Stromal cell of bone marrow (primary cell): ENCODE measurements at regions not wholly inside any gene's neighbourhood (a gene's known extent, or its start where the extent isn't known, plus 50 kb on each side); places are given as distances from the start of the nearest gene placed in this dataset.

Experiments used
- DNase-seq: peaks from one replicate; pipeline ENCODE4 v3.0.0-alpha.2; 2012; ENCODE audit warnings: low read depth

DNA sequence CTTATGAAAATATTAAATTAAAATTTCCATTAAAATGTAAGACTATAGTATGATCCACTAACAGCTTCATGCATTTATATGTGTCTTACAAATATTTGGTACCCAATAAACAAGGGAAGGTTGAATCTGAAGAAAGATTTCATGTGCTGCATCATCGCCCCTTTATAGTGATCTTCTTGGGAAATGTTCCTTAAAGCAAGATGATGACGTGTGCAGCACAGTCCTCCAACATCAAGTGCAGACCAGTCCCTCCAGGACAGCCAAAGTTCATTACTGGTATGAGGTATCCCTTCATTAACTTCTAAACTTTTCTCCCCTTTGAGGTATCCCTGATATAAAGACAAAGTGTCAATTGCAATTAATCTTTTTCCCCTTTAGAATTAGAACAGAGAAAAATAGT, 567.0 kb downstream of the METTL15 start:
- no peak for DNase-seq

DNA sequence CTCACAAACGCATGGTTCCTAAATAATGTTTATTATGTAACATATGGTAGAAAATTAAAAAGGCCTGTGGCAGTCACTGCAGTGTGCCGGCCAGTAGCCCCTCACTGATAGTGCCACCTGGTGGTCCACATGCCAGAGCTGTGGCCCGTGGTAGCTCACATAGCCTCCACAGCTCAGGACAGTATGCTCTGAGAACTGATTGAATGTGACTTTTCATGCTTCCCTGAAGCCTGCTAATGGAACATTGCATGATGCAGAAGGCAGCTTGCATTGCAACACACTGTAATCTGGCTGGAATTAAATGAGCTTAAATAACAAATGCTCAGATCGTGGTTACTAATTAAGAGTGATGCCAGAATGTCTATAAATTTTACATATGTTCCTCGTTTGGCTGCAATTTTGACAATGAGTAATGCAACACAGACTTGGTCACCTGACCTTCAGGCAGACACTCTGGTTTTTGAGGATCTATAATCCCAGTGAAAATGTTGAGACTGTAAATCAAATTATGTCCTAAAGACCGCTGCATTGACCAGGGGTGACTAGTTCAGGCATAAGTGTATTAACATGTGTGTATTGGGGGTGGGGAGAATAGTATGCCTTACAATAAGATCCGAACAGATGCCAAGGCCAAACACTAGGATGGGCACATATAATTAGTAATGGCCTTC, 566.4 kb downstream of the METTL15 start:
- no peak for DNase-seq

DNA sequence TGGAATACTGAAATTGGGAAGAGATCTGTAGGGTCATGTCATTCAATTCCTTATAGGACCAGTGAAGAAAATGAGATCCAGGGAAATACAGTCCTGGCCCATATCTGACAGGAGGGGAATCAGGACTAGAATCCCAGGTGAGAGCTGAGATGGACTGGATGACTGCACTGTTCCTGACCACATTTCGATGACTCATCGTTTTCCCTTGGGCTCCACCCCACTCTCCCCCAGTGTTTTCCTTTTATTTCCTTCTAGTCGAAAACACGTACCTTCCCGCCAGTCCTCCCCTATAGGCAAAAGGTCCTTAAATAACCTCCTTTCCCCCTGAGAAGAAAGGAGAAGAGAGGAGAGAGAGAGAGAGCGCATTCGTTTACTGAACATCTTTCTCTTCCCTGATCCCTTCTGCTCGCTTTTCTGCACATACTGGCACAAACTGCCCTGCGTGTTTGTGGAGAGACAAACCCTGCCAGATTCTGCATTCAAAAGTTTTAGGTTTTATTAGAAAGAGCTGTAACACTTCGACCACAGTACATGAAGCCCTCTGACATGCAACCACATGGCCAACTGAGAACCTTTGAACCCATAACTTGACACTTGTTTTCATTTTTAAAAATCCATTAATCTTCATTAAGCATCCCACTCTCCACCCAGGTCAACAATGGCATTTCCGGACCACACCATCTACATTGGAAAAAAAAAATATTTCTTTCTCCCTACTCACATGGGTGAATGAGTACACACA, 565.7 kb downstream of the METTL15 start:
- no peak for DNase-seq

DNA sequence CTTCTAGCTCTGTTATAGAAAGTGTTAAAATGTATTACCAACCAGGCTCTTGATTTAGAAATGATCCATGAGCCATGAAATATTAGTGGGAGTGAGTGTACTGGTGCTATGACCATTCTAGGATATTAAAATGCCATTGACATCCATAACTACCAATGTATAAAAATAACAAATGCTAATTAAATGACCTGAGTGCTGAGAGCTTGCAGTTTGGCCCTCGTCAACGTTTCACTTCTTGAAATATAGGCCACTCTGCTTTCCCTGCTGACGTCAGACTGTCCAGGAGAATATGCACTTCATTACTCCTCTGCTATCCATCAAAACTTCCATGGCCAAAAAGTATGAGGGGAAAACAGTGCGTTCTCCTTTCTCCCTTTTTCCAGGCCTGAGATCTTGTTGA, 563.1 kb downstream of the METTL15 start:
- no peak for DNase-seq

DNA sequence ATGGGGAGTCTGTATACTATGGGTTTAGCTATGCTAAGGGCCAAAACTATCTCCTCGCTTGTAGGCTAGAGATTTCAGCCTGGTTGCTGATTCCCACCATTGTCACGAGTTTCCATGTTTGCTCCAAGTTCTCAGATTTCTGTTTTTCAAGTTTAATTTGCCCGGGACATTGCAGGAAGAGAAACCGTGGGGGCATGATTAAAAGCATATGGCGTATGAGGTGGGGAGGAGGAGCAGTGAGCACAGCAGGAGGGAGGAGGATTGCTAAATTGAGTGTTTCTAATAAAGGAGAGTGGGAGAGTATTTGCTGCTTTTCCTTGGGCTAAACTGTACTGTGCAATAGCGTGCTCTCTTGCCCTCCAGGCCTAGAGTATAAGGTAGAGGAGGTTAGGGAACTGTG, 558.4 kb downstream of the METTL15 start:
- no peak for DNase-seq

DNA sequence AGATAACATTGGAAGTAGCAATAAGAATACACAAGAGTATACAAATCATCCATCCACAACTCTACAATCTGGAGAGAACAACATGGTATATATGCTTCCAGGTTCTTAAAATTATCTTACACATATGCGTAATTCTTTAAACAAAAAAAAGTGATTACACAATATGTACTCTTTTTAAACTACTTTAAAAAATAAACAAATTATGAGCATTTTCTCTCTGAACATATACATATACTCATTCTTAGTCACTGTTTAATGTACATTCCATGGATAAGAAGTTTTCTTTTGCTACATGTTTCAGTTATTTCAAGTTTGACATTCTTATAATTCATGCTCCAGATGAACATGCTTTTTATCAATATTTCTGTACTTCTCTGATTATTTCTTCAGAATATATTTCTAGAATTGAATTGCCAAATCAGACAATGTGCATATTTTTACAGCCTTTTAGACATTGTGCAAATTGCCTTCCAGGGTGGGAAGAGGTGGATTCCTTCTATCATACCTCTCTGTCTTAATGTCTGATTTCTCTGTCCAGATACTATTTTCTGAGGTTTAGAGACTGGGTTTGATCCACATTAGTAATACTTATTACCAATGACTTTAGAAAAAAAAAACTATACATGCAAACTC, 551.6 kb downstream of the METTL15 start:
- no peak for DNase-seq

DNA sequence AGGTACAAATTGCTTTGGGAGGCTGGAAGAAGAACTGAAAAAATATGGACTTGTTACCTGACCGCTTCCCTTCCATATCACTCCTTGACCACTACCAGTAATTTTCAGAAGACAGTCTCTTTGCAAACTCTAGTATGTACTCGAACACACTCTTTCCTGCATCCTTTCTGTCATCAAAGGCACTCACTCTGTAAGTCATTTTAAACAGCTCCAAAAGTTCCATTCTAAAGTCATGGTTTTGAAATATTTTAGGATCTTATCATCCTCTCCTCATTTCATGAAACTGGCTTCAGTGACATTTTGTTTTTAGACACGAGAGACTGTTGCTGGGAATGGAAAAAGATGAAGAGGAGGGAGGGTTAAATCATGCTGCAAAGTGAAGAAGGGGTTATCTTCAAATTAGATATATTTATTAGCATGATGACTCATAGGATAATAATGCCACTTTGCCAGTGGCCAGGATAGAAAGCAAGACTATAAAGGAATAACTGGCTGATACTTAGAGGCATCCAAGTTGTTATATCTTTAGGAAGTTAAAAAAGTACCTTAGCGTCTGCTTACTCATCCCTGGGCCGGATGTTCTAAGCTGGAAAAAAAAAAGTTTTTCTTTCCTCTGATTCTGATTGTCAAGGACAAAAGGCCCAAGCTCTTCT, 549.3 kb downstream of the METTL15 start:
- DNase-seq: no peak

DNA sequence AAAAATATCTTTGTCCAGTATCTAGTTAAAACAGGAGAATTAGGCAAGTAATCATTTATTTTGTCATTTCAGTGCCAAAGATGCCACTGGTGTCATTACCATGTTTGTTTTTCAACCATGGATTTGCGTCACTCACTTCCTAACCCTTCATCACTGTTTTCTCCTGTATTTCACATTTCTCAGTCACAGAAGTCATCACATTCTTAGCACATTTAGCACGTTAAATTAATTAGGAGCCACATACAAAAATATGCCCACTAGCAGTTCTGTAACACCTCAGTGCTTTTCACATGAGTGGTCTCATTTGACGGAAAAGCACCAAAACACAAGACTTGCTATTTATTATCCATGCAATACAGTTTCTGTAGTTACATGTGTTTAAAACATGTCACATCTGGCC, 546.0 kb downstream of the METTL15 start:
- DNase-seq: no peak

DNA sequence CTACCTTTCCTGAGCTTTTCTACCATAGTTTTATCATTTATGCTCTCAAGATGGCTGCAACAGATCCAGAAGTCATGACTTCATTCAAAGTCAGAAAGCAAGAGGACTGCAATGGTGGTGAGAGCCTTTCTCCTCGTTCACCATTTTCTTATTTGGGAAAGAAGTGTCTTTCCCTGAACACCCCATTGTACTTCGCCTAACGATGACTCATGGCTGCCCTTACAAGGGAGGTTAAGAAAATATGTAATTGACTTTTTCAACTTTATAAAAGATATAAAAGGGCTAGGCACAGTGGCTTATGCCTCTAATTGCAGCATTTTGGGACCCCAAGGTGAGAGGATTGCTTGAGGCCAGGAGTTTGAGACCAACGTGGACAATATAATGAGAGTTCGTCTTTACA, 541.7 kb downstream of the METTL15 start:
- peak; percentile 14 for DNase-seq

DNA sequence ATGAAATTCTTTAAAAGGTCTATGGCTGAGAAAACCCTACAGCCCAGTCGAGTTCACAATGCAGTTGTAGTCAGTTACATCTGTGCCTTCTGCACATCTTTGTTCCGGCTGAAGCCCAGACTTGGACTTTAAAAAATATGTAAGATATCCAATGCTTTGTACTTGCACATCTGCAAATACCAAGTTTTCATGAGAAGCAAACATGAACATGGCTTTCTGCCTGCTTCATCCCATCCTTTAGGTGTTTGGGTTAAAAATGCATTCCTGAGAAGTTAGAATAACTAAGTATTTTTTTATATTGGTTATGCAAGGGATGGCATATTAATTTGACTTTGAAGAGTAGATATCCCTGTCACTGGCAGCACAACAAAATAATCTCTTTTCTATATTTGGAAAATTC, 528.4 kb downstream of the METTL15 start:
- DNase-seq: no peak

DNA sequence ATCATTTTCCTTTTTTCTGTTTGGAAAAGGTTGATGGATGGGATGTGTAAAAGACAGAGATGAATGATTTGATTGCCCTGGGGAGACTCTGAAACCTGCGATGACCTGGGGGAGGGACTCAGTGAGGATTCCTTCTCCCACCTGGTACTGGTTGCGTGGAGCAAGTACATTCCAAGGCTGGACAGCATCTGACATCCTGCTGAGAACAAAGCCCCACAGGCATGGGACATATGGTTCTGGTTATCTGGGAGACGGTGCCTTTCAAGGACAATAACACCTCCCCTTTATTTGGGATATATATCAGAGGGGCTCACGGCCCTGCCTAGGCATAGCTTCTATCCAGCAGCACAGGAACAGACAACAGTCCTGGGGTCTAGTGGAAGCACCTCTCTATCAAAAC, 527.8 kb downstream of the METTL15 start:
- no peak for DNase-seq

DNA sequence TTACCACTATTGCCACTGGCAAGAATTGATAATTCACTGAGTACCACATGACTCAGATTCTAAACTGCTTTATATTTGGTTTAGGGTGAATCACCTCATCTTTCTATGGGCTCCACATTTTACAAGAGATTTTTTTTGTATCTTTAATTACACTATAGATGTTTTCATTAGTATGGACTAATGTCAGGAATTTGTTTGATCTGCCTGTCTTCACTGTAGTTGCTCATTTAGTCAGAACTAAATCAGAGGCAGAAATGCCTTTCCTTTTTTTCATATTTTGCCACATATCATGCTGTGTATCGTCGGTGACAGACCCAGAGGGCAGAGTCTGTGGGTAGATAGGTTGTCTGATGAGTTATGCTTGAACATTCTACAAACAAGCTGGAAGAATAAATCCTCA, 524.1 kb downstream of the METTL15 start:
- no peak for DNase-seq

DNA sequence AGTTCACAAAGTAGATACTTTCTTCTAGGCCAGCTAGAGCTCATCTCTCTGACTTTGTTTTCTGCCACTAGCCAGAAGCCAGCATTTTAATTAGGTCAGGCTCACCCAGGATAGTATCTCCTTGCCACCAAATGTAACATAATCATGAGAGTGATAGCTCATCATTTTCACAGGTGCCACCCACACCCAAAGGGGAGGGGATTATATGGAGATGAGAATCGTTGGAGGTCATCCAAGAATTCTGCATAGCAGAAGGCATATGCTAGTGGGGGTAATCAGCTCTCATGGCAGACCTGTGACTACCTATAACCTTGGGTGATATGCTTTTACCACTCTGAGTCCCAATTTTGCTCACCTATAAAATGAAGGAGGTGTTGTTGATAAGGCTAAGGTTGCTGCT, 523.0 kb downstream of the METTL15 start:
- no peak for DNase-seq

DNA sequence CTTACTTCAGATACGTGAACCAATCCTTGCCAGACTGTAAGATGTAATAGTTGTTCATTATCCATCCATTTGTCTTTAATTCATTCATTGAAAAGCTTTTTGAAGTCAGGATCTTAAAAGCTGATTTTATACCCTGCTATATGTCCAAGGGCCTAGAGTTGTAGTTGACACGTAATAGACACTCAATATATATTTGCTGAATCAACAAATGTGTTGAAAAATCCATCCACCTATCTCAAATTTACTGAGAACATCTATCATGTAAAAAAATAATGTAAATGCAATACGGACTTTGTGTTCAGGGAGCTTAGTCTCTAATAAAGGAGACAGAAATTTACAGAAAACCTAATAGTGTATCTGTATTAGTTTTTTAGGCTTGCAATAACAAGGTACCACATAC, 521.0 kb downstream of the METTL15 start:
- no peak for DNase-seq

DNA sequence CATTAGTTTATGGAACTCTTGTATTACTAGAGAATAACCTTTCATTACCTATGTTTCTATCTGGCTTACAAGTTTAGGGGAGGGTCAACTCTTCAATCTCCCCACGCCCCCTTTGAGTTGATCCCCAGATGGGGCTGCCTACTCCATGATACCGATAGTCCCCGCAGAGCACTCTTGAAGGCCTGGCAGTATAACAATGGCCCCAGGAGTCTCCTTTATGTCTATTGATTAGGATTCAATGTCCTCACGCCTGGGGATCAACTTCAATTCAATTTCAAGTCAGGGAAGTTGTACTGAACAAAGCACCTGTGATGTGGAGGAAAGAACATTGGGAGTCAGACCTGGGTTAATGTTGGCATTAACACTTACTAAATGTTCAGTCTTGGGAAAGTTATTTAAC, 520.2 kb downstream of the METTL15 start:
- DNase-seq: no peak

DNA sequence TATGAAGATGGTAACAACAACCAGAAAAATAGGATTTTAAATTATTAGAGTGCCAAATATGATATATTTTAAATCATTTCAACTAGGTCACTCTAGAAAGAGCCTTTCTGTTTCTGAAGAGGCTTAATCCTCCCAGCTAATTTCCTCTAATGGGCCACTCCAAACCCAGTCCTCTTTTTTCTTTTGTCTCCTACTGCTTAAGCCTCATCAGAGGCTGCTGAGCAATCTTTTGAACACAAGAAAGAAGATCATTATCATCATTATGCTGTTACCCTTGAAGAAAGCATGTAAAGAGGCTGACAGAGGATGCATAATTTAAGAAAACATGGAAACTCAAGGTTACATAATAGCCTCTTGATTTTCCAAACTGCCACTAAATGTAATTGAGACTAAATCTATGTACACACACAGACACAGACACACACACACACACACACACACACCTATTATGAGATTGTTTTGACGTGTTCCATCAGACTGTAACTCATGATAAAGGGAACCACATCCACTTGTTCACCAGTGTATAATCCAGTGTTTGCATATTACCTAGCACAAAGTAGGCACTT, 519.6 kb downstream of the METTL15 start:
- DNase-seq: no peak

DNA sequence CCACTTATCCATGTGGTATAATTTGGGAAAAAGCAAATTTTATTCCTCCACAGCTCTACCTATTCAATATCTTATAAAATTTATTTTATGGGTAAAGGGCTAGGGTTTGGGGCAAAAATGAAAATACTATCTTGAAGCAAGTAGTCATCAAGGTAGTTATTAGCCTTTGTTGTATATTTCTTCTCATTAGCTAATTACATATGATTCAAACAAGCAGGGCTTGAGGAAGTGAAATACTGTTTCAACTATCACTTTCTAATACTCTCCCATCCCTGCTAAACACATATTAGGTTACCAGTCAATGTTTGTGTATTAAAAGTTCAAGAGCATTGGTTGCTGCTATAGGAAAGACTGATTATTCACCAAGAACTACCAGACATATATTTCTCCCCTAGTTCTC, 517.3 kb downstream of the METTL15 start:
- no peak for DNase-seq

DNA sequence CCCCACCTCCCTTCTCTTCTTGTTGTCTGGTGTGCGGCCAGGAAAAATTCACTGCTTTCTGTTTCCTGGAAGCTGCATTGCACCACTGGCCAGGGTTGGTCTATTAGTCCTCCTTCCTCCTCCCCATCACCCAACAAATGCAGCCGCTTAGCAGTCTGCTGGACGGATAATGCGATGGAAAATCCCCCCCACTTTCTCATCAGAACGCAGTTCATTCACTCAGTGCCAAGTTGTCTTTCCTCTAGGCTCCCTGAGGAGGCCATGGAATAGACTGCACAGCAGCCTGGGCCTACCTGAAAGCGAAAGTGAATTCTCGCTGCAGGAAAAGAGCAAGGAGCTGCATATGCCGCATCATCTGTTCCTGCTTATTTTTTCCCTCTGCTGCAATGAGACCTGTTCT, 513.6 kb downstream of the METTL15 start:
- peak; percentile 33 for DNase-seq

DNA sequence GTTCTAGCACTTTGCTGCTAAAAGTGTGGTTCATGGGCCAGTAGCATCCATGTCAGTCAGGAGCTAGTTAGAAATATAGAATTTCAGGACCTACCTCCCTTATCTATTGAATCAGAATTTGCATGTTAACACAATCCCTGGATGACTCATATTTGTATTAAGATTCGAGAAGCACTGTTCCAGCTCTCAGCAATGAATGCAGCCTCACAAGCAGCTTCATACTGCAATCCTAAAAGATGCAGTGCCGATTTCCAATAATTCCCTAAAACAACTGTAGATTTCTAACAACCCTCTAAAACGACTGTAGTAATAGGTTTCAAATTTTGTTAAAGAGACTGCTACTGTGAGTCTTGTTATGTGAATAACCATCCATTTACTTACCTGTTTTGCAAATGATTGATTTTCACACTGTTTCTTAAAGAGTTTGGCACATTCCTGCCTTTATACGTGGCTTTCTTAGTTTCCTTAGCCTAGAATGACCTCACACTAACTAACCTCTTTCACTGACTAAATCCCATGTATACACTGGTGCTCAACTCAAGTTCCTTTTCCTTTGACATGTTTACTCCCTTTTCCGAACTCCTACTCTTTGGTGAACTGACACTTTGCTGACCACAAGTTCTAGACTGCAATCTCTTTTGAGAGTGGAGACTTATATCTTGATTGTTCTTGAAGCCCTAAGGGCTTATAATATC, 511.8 kb downstream of the METTL15 start:
- no peak for DNase-seq

DNA sequence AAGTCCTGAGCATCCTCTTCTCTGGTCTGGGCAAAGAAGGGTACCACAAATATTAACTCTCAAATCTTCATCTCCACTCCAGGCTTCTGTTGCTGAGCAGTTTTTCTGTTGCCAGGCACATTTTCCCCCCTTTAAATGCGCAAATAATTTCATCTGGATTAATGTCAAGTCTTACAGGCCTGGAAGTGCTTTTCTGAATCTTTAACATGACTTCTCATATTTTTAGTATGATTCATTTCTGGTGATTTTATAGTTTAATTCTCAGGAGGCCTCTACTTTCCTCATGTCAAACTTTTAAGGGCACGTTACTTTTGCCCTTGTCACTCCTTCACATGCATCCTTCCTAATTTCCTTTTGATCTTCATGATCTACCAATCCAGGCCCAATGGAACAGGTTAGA, 510.2 kb downstream of the METTL15 start:
- no peak for DNase-seq

DNA sequence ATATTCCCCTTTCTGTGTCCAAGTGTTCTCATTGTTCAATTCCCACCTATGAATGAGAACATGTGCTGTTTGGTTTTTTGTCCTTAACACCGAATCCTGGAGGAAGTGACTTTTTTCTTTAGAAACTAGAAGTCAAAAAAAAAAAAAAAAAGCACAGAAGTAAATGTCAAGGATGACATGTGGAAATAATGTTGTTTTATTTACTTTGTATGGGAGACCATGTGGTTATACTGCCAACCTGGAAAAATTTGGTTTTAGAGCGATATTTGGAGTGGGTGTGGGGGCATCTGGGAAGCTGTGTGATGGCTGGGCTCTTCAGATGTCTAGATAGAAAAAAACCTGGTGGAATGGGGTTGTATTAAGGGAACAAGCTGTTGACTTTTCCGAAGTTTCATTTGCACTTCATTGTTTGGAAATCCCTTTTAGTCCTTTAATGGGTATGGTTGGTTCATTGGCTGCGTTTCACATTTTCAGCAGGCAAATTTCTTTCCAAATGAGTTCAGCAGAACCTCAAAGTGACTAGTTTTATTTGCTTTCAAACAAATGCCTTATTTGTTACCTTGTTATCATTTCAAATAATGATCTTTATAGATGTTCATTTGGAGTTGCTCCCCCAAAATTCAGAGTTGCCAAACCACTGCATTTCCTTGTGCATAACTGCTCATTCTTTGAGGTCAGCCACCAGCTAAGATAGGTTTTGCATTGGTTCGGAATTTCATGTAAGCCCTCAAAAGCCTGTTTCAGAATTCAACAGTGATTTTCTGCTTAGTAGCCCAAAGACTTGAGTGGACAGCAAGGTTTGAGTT, 508.2 kb downstream of the METTL15 start:
- no peak for DNase-seq
